GM21447 (cell line): ENCODE measurements at regions not wholly inside any gene's neighbourhood (a gene's known extent, or its start where the extent isn't known, plus 50 kb on each side); places are given as distances from the start of the nearest gene placed in this dataset.
"Not testable (repeated sequence)": the region's sequence is repeated elsewhere in the genome, so short reads cannot be mapped to it uniquely, and the experiment has no call there.

ENCODE experiments used
- ATAC-seq: cut with Tn5 transposase; IDR thresholded peaks from one replicate; pipeline ENCODE4 v1.9.1; 2021; ENCODE audit not compliant: unreplicated experiment

DNA sequence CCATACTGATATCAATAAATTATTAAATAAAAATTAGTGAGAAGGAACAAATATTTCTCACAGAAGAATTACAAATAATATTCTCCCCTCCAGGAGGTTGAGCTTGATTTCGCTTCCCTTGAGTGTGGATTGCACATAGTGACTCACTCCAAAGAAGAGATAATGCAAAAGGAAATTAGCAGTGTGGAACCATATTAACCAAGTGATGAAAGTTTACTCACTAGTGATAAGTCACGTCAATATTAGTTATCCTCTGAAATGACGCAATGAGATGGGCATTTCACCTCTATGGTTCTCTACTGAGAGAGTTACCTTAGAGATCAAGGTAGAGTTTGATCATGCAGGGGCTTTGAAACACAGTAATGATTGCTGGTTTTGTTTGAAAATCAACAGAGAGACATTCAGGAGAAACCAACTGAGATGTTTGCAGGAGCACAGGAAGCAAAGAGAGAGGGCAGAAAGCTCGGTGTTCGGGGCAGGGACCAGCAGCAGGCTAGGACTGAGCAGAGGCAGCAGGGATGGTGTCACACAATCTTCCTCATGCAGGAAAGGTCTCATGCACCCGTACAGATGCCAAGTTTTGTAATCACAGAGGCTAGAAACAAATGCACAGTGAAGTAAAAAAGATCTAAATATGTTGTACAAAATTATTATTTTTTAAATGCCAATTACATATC is 634.5 kb downstream of the QKI start:
- ATAC-seq, result no peak

DNA sequence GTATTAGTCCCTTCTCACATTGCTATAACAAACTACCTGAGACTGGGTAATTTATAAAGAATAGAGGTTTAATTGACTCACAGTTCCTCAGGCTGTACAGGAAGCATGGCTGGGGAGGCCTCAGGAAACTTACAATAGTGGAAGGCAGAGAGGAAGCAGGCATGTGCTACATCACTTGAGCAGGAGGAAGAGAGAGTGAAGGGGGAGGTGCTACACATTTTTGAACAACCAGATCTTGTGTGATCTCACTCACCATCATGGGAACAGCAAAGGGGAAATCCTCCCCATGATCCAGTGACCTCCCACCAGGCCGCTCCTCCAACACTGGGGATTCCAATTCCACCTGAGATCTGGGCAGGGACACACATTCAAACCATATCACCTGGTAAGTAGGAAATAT is 630.6 kb downstream of the QKI start:
- no peak for ATAC-seq

DNA sequence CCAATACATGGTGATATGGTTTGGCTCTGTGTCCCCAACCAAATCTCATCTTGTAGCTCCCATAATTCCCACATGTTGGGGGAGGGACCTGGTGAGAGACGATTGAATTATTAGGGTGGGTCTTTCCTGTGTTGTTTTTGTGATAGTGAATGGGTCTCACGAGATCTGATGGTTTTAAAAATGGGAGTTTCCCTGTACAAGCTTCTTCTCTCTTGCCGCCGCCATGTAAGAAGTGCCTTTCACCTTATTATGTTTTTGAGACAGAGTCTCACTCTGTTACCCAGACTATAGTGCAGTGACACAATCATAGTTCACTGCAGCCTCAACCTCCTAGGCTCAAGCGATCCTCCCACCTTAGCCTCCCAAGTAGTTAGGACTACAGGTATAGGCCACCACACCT is 629.1 kb downstream of the QKI start:
- not testable (repeated sequence) for ATAC-seq

DNA sequence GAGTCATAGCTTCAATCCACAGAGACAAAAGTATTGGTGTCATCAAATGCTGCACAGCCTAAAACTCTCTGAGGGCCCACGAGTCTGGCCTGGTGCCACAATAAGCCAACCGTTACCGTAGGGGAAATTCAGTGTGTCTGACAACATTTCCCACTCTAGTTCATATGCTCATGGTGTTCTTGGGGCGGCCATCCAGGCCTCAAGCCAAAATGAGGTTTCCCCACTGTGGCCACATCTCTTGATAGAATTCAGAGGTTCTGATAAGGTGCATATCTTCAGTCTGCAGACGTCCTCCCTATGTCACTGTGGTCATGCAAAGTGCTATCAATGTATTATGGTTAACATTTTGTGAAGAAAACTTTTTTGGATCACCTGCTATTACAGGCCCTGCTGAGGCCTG is 627.7 kb downstream of the QKI start:
- ATAC-seq, result no peak

DNA sequence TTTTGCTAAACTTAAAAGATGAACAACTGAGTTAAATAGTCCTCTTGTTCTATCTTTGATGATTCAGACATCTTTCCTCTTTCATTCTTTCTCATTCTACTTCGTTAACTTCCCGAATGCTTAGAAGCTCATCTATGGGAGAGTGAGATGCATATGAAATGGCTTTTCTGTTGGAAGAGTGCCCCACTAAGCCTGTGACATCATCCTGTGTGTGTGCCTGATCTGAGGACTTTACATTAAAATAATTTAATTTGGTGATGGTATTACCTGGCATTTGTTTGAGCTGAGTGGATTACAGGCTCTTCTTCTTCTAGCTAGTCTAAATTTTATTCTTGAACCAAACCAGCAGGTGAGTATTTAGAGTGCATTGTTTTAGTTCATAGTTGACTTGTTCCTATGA is 626.5 kb downstream of the QKI start:
- no peak for ATAC-seq

DNA sequence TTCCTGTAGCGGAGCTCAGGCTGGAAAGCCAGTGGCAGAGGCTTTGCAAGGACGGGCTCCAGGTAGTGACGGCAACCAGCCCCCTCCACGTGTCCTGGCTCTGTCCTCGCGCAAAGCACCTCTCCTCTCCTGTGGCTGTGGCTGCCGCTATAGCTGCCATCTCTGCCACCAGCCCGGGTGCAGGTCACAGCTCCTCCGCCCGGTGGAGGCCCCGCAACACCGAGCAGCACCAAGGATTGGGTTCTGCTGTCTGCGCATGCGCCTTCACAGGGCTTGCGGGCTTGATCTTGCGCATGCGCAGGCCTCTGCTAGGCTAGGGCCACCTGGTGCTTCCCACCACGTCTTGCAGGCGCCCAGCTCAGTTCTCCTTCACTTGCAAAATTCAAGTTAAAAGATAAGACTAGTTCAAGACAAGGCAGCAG is 625.4 kb downstream of the QKI start:
- peak; percentile 80 for ATAC-seq

DNA sequence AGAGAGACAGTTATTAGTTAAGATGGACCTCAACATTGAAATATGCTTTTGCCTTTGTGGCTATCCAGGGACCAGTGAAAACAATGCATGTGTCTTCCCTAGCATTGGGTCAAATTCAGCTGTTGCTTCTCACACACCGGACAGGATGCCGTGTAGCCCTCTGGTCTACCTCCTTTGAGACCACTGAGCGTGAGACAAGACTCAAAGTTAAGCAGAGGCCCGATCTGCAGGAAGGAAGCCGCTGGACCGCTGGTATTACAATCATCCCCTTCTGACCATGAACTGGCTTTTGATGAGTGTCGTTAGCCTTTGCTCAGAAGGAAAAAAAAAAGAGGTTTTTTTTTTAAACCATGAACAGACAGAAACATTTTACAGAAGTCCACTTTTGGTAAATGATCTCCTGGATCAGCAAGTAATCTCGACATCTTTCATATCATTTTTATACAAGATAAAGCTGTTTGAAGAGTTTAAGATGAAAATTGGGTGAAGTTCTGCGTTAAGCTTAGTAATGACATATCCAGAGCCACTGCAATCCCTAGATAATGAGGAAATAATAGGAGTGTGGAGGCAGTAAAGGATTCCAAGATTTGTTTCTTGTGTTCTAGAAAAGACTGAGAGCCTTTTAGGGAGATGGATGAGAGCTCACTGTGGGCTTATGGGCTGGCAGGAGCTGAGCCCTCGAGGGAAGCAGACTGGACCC is 622.8 kb downstream of the QKI start:
- no peak for ATAC-seq

DNA sequence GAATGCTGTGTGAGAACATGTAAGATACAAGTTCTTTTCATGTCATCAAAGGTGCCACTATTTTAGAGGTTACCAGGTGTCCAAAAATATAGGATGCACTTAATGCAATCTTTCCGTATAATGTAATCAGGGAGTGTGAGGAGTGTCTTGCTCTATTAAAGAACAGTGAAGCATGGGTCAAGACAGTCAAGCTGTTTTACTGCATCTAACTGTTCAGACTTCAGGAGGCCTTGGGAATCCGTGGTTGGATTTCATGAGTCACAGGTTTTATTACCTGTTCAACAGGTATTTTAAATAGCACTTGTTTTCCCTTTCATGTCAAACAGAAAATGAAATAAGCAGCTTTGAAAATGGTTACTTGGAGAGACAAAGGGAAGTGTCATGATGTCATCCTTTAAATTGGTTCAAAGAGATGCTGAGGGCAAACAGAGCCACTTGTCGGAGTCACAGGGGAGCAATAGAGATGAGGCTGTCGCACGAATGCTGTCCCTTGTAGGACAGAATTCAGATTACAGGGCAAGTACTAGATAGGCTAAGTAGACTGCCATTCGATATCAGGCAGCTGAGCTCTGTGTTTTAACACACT is 621.5 kb downstream of the QKI start:
- ATAC-seq, result no peak

DNA sequence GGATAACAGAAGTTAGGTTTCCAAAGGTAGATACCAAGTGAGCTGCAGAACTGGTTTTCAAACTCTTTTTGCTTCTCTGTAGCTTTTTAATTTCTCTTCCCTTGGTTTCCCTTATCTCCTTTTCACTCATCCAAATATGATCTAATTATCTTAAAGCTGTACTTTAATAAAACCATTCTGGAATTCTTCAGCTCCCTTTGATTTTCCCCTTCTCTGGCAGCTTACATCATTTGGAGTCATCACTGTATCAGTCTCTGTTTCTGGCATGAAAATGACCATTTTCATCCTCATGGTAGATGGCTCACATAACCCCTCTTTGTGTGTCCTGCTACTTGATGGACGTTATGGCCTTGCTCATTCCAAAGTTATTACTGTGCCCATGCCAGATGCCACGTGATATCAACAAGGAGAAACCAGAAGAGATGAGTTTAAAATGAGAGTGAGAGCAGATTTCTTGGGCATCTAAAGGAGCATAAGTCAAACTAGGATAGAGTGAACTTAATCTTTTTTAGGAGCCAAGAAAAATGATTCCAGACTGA is 620.2 kb downstream of the QKI start:
- no peak for ATAC-seq

DNA sequence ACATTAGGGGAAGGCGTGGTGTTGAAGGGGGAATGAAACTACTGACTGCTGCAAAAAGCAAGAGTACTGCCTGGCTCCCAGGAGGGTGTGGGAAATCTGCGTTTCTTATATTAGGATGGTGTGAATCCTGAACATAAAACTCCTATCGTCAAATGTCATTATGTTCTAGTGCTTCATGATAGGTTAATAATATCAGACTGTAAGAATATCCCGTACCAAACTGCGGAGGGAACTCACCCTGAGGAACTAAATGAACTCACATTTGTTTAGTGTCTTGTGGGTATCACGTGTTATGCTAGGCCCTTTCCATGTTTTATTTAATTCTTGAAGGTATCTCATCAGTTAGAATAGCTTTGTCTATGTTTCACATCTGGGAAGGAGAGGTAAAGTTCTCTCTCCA is 610.7 kb downstream of the QKI start:
- ATAC-seq, result no peak

DNA sequence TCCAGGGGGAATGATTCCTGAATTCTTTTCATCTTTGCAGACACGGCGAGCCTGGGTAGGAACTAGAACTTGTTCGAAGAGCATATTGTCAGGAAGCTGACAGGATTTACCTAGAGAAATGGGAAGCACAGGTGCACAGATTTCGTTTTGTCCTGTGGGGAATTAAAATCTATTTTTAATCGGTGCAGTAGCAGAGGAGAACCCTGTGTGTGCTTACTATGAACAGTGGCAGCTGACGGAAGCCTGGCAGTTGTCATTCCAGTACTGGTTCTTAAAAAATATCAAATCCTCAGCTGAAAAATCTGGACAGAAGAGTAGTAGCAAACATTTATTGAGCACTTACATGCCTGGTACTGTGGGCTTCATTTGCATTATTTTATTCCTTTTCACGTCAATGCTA is 609.0 kb downstream of the QKI start:
- no peak for ATAC-seq

DNA sequence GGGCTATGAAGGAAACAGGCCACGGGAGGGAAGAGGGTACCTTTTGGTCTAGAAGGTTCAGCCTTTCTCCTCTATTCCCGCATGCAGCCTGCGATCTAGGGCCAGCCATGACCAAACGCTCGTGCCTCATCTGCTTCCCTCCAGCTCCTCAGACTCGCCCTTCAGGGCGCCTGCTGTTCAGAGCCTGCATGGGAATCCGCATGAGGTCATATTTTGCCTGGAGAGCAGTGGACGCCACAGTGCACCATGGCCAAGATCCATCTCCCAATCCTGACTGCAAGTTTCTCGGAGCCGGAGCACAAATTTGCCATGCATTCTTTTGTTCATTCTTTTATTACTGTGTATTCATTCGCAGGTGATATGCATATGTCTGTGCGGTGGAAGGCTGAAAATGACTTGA is 608.1 kb downstream of the QKI start:
- no peak for ATAC-seq

DNA sequence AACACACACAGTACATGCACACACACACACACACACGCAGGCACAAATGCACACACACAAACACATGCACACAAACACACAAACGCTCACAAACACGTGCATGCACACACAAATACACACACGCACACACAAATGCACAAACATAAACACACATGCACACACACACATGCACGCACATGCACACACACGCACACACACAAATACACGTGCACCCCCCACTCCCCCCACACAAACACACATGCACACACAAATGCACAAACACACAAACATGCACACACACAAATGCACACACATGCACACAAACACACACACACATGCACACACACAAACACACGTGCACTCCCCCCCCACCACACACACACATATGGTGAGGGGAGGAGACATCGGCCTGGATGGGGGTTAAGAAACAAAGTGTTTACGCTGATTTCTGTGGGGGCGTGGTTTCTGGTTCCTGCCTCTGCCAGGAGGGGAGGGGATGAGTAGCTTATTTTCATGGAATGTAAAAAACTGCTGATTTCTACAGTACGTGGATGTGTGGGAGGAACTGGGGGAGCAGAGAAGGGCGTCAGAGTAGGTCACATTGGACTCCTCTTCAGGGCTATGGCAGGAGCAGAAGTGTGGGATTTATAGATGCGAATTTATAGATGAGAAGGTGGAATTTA is 607.2 kb downstream of the QKI start:
- no peak for ATAC-seq

DNA sequence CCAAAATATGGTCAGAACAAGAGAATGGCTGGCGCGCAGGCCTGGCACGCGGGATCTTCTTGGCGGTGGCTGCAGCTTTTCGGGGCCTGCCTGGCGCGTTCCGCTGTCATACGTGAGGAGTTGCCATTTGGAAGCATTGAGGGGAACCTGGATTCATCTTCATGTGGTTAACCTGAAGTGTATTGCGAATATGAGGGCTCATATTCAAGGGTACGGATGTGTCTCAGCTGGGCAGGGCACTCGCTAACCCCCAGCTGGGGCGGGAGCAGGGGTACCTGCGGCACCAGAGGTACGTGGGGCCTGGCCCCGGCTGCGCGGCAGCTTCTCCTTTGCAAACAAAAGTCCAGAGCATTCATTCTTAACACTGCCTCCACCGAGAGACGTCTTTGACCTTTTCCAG is 605.6 kb downstream of the QKI start:
- no peak for ATAC-seq

DNA sequence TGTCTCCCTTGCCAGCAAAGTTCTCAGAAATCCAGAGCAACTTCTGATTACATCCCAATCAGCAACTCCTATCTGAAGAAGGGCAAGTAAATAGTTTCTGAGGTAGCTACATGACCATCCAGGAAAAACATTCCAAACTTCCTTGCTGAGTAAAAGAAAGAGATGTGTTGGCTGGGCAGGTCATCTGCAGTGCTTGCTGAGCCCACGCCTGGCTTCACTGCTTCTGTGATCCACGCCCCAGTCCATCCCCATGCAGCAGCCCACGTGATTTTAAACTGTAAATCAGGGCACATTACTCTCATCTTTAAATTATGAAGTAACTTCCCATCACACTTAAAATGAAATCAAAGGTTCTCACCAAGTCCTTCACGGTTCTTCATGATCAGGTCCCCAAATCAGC is 603.6 kb downstream of the QKI start:
- no peak for ATAC-seq

DNA sequence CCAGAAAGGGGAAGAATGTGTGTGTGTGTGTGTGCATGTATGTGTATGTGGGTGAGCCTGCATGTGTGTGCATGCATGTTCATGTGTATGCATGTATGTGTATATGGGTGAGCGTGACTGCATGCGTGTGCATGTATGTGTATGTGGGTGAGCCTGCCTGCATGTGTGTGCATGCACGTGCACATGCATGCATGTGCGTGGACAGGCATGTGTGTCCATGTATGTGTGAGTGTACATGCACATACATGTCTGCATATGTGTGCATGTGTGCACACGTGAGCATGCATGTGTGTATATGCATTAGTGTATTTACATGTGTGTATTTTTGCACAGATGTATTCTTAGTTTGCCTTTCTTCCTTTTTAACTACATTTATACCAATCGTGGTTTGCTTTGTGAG is 601.5 kb downstream of the QKI start:
- ATAC-seq, result no peak

DNA sequence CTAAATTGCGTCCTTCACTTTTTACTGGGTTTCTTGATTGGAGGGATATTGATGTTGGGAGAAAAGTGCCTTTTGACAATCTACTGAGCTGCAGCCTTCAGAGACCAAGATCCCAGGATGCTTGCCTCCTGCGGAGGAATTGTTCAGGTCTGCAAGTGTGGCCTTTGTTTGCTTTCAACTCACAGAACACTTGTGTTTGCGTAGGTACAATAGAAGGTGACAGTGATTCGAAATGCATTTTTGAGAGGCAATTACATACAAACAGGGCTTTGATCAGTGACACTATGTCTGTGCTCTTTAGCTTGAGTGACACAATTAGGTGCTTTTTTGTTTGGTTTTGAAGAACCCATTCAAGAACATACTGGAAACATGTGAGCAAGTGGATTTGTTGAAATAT is 600.6 kb downstream of the QKI start:
- ATAC-seq, result no peak

DNA sequence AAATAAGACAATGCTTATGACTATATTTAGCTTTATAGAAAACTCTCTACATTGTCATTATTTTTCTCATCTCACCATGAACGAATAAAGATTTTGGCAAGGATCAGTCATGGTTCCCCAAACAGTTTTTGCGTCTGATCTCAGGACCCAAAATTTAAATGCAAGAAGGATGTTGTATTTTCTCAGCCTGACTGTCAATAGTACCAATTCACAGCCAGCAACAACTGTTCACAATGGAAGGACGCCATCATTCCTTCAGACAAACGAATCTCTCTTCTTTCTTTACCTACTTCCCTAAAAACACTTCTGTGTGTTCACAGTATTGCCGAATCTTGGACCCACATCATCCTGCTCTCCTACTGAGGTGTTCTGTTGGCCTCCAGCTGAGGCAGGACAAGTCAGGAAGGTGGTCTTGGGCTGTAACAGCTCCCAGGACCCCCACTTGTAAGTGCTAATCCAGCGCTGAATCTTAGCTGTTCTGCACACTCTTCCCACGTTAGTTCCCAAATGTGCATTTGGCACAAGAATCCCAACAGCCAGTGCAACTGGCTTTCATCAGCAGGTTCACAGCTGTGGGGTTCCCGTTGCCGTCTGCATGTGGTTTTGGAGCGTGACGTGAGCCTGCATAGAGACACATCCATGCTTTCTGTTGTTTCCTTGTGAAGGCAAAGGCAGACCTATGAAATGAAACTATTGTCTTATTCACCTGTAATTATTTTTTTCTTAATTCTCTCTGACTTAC is 600.0 kb downstream of the QKI start:
- no peak for ATAC-seq

DNA sequence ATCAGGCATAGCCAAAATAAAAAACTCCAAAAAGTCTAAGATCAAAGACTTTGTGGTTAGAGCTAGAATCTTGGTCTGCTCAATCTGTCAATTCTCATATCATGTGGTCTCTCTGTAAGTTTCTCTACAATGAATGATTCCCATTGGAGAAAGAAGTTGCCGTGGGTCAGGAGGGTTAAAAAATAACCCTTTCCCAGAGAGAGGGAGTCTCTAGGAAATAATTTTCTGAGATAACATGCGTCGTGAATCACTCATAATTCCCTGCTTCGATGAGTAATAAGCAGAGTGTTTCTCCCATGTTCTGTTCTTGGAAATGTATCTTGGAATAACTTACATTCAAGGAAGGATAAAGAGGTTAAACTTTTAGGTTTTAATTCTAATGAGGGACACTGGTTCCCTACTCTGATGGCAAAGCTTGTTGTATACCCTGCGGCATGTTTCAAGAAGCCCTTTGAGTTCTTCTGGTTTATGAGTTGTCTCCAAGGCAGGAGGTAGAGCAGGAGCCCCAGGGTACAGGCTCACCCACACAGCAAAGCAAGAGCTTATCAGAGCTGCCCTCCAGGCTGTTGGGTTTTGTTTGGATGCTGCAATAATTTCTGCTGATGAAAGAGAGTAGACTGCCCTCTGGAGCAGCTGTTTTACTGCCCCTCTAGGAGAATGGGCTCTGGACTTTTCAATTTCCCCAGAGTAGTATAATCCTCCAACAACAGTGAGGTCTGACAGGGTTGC is 599.1 kb downstream of the QKI start:
- ATAC-seq, result no peak

DNA sequence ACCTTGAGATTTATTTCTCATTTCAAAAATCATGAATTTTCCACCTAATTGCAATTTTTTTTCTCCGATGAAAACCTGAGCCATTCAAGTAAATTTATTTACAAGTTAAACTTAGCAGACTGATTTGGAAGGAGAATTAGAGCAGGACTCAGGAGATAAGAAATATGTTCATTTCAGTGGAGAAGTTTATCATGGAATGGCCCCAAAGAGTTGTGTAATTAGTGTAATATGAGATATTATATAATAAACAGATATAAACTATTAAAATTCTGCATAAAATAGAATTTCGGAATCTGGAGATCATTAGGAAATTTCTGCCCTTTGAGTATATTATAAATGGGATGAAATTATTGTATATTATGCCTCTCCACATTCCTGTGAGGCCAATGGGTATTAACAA is 596.8 kb downstream of the QKI start:
- no peak for ATAC-seq
